ENCODE measurements at regions not wholly inside any gene's neighbourhood (a gene's known extent, or its start where the extent isn't known, plus 50 kb on each side); places are given as distances from the start of the nearest gene placed in this dataset.
"Not testable (repeated sequence)": the region's sequence is repeated elsewhere in the genome, so short reads cannot be mapped to it uniquely, and the experiment has no call there.

GRCh38 chr16:35614883-35615282 lies 2155.5 kb downstream of the TP53TG3F start:
- TF ChIP-seq YY1 (IDR thresholded peaks at IDR 0.05; ENCODE audit: insufficient read depth, insufficient read length); ZNF274 (IDR thresholded peaks at IDR 0.05; ENCODE audit: low read depth, low read length): not testable (repeated sequence)

Measured in NT2/D1 (cell line).